ENCODE measurements at regions not wholly inside any gene's neighbourhood (a gene's known extent, or its start where the extent isn't known, plus 50 kb on each side); places are given as distances from the start of the nearest gene placed in this dataset.

GRCh38 chr18:8969639-8970390 is 132.7 kb upstream of the NDUFV2 start:
- no peak for DNase-seq (ENCODE audit: low read depth in 3 of 3)

- no peak for DNase-seq (ENCODE audit: low read depth in 3 of 3)
Measured at GRCh38 chr18:8970843-8971242, 131.7 kb upstream of the NDUFV2 start.

GRCh38 chr18:8972116-8972515 is 130.4 kb upstream of the NDUFV2 start:
- no peak for DNase-seq (ENCODE audit: low read depth in 3 of 3)

GRCh38 chr18:8974279-8974678 is 128.2 kb upstream of the NDUFV2 start:
- no peak for DNase-seq (ENCODE audit: low read depth in 3 of 3)

- DNase-seq (ENCODE audit: low read depth in 3 of 3) = no peak
Measured at GRCh38 chr18:8974696-8975095, 127.8 kb upstream of the NDUFV2 start.

GRCh38 chr18:8975624-8976023 is 126.9 kb upstream of the NDUFV2 start:
- DNase-seq (ENCODE audit: low read depth in 3 of 3) = no peak

GRCh38 chr18:8976606-8977005 is 125.9 kb upstream of the NDUFV2 start:
- no peak for DNase-seq (ENCODE audit: low read depth in 3 of 3)

- DNase-seq (ENCODE audit: low read depth in 3 of 3) = no peak
Measured at GRCh38 chr18:8977166-8977565, 125.3 kb upstream of the NDUFV2 start.

GRCh38 chr18:8977701-8978100 is 124.8 kb upstream of the NDUFV2 start:
- DNase-seq (ENCODE audit: low read depth in 3 of 3) = no peak

- no peak for DNase-seq (ENCODE audit: low read depth in 3 of 3)
Measured at GRCh38 chr18:8978394-8978793, 124.1 kb upstream of the NDUFV2 start.

- no peak for DNase-seq (ENCODE audit: low read depth in 3 of 3)
Measured at GRCh38 chr18:8979258-8979988, 123.1 kb upstream of the NDUFV2 start.

GRCh38 chr18:8980496-8980895 is 122.0 kb upstream of the NDUFV2 start:
- DNase-seq (ENCODE audit: low read depth in 3 of 3) = no peak

GRCh38 chr18:8980918-8981317 is 121.6 kb upstream of the NDUFV2 start:
- DNase-seq (ENCODE audit: low read depth in 3 of 3) = no peak

GRCh38 chr18:8982416-8983183 is 119.9 kb upstream of the NDUFV2 start:
- DNase-seq (ENCODE audit: low read depth in 3 of 3) = no peak

GRCh38 chr18:8983195-8983594 is 119.3 kb upstream of the NDUFV2 start:
- DNase-seq (ENCODE audit: low read depth in 3 of 3) = no peak

GRCh38 chr18:8984131-8984721 is 118.3 kb upstream of the NDUFV2 start:
- no peak for DNase-seq (ENCODE audit: low read depth in 3 of 3)

GRCh38 chr18:8987241-8987640 is 115.3 kb upstream of the NDUFV2 start:
- no peak for DNase-seq (ENCODE audit: low read depth in 3 of 3)

GRCh38 chr18:8988260-8988871 is 114.1 kb upstream of the NDUFV2 start:
- peak; percentile 9 to 14 (median 13) for DNase-seq (ENCODE audit: low read depth in 3 of 3)

- DNase-seq (ENCODE audit: low read depth in 3 of 3) = no peak
Measured at GRCh38 chr18:8989017-8989416, 113.5 kb upstream of the NDUFV2 start.

GRCh38 chr18:8989855-8990254 is 112.6 kb upstream of the NDUFV2 start:
- DNase-seq (ENCODE audit: low read depth in 3 of 3) = no peak

GRCh38 chr18:8990276-8991031 is 112.0 kb upstream of the NDUFV2 start:
- DNase-seq (ENCODE audit: low read depth in 3 of 3) = no peak
